GM18868 (cell line): ENCODE measurements at regions not wholly inside any gene's neighbourhood (a gene's known extent, or its start where the extent isn't known, plus 50 kb on each side); places are given as distances from the start of the nearest gene placed in this dataset.
A peak's percentile ranks its signal among the peaks of the same experiment; 100 is the strongest.

Source experiments
- ATAC-seq: cut with Tn5 transposase; IDR thresholded peaks from one replicate; pipeline ENCODE4 v1.9.1; 2021; ENCODE audit warnings: mild to moderate bottlenecking, moderate library complexity; ENCODE audit not compliant: unreplicated experiment

GRCh38 chr21:25424634-25425033 lies 182.6 kb downstream of the MRPL39 start:
- no peak for ATAC-seq

GRCh38 chr21:25424048-25424447 lies 183.2 kb downstream of the MRPL39 start:
- no peak for ATAC-seq

DNA sequence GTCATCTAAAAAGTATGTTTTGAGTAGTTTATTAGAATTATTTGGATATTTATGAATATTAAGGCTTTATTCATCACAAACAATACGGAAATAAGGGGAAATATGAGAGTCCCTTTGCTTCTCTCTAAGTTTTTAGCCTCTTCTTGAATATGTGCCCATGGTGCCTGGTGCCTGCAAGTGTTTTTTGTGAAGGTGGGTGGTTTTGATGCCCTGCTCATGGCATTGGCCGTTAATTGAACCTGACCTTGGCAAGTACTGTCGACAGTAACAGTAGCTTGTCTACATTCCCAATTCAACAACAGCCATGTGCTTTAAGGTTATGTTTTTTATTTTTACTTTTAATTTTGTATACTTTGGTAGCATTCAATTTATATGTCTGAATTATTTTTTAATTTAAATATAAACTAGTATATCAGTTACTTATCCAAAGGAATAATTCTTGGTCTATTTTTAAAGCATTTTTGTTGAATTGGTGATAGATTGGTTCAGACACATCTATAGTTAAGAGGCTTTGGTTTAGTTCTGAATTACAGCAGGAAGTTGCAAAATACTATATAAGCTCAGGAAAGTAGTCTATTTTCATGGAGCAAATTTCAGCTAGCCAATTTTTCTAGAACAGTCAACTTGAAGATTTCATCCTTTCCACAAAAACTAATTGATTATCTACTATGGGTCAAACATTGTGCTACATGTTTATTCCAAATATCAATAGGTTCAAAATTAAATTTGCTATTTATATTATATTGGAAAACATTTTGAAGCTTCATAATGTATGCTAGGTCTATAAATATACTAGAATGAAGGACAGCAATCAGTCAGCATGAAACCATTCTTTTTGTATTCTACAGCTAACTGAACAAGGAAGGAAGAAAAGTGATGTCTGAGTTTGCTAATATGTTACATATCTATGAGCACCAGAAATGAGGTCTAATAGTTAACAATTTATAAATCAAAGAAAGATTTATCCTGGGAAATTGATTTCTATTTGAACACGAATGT lies 184.4 kb downstream of the MRPL39 start:
- no peak for ATAC-seq

DNA sequence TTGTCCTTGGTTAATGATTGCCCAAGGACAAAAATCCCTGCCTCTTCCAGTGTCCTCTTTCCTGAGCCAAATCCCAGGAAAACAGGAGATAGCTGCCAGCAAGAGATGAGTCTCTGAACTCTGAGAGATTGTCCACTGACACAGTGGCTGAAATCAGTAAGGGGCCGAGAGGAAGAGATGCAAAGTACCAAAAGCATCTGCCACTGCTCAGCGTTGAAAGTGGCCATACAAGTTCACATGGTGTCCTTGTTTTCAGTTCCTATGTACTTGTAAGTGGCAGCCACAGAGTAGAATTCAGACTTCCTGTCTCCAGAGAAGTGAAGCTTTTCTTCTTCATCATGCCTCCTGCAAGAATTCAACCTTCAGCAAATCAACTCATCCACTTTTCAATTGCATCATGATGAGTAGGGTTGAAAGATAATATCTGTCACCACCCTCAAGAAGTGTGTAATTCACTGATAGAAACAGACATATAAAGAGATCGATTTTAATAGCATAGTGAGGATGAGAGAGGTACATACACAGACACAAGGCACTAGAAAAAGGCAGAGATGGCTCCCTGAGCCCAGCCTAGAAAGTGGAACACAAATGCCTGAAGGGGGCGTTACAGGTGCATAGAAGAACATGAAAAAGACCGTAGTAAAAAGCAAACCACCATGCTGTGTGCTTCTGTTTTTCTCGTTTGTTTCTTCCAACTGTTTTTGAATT lies 185.8 kb downstream of the MRPL39 start:
- peak; percentile 68 for ATAC-seq

DNA sequence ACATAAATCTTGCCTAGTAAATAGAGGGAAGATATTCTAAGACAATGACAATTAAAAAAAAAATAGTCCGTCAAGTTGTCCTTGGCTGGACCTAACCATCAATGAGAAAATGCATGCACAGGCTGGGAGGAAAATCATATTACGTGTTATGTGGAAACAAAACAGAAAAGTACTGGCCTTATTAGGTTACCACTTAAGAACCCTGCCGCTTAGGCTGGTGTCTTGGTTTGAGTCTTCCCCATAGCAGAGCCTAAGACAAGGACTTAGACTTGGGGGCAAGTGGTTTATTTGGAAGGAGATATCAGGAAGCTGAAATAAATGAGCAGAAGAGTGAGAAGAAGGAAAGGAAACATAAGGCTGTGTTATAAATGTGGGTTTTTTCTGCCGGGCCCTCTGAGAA lies 186.4 kb downstream of the MRPL39 start:
- ATAC-seq, result no peak

DNA sequence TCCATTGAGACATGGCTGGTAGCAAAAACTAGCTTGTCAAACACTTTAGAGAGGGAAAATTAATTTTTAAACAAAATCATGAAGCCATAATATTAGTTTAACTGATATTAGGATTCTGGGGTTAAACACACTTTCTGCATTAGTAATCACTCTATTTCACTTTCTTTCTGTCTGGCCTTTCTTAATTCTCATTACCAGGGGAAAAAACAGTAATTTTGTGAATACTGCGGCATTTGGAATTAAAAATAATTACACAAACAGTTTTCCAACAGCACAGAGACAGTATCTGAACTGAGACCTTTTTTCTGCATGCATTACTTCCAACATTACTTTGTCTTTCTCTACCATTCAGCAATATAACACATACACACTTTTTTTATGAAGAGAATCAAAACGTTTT lies 190.6 kb downstream of the MRPL39 start:
- no peak for ATAC-seq

DNA sequence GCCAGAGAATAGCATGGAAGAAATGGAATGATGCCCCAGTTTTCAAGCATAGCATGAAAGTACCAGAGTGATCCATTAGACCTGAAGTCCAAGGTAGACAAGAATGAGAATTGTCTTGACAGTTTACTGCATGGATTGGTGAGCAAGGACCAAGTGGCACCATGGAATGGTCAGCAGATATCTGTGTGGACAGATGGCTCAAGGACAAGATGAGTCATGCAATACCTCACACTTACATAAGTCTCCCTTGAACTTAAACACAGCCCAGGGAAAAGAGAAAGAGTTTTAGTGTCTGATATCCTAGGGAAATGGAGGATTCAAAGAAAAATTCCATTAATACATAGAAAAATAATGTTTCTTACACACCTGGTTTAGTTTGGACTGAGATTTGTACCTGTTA lies 195.2 kb downstream of the MRPL39 start:
- ATAC-seq, result no peak

- ATAC-seq, result no peak
These were observed 197.3 kb downstream of the MRPL39 start for GRCh38 chr21:25409978-25410377.

DNA sequence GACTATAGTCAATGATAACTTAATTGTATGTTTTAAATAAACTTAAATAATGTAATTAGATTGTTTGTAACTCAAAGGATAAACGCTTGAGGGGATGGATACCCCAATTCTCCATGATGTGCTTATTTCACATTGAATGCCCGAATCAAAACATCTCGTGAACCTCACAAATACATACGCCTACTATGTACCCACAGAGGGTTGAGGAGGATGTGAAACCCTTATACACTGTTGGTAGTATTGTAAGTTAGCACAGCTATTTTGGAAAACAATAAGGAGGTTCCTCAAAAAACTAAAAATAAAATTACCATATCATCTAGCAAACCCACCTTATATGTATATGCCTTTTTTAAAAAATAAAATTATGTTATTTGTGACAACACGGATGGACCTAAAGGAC lies 198.6 kb downstream of the MRPL39 start:
- peak; percentile 45 for ATAC-seq

DNA sequence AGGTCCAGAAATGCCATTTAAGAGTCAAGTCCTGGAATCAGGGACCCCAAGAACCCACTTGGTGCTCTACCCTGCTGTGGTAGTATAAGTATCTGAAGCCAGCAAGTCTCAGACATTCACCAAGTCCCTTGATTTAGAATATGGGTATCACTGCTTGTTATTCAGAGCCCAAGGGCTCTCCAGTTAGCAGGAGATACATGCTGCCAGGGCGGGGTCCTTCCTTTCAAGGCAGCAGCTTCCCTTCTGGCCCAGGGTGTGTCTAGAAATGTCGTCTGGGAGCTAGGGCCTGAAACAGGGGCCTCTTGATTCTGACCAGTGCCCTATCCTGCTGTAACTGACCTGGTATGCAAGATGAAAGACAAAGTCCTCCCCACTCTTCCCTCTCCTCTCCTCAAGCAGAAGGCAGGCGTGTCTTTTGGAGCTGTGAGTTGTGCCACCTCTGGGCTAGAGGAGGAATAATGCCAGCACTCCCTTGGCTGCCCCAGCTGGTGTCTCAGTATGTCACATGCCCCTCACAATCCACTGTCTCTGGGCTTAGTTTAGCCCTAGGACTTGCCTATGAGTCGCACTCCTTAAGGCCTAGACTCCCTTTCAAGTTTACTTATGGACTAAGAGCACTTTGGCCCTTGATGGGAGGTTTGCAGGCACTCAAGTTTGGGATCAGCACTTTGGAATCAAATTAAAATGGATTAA lies 200.2 kb downstream of the MRPL39 start:
- no peak for ATAC-seq

DNA sequence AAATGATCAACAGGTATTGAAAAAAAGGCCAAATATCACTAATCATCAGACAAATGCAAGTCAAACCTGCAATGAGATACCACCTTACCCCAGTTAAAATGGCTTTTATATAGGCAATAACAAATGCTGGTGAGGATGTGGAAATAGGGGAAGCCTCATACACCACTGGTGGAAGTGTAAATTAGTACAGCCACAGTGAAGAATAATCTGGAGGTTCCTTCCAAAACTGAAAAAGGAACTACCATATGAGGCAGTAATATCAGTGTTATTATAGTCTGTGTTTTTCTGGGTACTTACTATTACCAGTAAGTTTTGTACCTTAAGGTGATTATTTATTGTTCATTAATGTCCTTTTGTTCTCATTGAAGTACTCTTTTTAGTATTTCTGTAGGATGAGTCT lies 201.3 kb downstream of the MRPL39 start:
- ATAC-seq, result no peak

GRCh38 chr21:25402134-25402961 lies 204.9 kb downstream of the MRPL39 start:
- no peak for ATAC-seq

- no peak for ATAC-seq
These were observed 206.9 kb downstream of the MRPL39 start for GRCh38 chr21:25400427-25400826.

- no peak for ATAC-seq
These were observed 208.7 kb downstream of the MRPL39 start for GRCh38 chr21:25398630-25399029.

DNA sequence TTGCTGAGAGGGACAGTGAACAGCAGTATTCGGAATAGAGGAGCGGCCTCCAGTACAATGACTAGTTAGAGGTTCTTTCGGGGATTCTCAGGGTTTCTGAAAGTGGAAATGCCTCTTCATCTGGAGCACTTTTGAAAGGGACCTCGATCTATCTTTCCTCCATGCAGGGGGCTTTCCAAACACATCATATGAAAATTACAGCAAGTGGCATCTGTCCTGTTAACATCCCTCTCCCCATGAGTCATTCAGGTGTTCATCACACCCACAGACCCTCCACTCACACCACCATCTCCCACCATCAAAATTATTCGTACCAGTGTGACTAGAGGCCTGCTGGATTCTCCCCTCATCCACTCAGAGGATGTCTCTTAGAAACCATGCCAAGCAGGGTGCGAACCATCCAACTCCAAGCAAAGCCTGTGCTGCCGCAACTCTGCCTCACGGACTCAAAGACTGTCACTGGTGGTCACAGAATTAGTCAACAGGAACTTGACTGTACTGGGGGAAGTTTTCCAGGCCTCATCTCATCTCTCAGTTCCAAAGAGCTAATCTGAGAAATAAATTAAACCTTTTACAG lies 211.1 kb downstream of the MRPL39 start:
- ATAC-seq, result peak; percentile 87

DNA sequence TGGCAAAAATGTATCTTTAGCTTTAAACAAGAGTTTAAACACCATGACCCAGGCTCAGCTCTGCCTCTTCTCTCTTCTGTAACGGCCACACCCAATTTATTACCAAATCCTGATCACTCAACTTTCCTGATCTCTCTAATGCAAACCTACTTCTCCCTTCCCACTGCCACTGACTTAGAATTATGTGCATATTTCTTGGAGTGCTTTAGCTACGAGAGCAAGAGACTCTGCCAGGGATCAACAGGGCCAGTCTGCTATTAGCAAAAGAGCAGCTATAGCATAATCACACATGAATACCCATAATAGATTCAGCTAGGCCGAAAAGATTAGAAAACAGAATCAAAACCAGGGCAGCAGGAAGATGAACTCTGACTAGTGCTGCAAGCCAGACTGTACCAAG lies 215.5 kb downstream of the MRPL39 start:
- no peak for ATAC-seq

DNA sequence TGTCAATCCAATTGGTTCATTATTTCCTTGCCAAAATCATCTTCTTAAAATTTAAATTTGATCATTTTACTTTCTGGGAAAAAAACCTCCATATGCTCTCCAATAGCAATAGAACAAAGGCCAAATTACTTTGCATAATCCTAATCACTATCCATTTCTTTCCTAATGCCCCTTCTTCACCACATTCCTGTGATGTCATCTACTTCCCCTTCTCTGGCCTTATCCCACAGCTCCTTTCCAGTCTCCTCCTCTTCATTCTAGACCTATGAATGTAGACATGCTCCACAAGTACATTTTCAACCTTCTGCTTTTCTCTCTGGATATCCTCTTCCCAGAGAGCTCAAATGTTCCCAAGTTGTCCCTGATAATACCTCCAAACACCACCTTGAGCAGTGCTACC lies 216.6 kb downstream of the MRPL39 start:
- no peak for ATAC-seq

- ATAC-seq, result peak; percentile 42
These were observed 219.6 kb downstream of the MRPL39 start for GRCh38 chr21:25387665-25388064.

DNA sequence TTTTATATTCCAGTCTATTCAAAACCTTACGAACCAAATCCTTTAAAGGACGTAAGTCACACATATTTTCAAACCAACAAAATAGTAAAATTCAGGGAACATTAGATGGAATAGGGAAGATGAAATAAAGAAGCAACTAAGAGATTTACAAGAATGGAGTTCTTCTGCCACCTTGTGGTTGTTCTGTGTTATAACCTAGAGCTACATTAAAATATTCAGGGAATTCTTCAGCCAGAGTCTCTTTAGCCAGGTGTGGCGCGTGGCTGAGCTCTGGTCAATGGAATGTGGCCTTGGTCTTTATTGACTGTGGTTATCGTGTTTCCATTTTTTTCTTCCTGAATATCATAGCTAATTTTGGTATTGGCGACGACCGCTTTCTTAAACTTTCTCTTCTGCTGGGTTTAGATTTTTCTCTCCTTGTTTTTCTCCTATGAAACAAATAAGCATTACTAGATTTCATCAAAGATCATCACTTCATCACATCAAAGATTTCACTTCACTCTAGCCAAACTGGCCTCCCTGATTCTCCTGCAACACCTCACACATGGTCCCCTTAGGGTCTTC lies 221.3 kb downstream of the MRPL39 start:
- no peak for ATAC-seq

DNA sequence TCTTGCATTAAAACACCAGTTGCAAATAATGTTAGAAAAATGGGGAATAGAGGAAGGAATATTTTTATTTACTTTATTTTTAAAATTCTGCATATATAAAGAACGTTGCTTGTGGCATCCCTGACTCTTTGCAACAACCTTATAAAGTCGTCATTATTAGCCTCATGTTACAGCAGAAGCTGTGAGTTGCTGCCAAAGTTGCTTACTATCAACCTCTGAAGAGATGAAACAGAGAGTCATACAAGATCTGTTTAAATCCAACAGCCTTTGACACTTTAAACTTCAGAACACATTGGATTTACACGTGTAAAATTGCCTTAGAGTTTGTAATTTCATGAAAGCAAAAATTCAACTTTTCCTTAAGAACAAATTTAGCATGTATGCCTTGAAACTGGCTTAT lies 221.9 kb downstream of the MRPL39 start:
- ATAC-seq, result no peak
